Prostate gland (tissue), 2 donors: ENCODE measurements at regions not wholly inside any gene's neighbourhood (a gene's known extent, or its start where the extent isn't known, plus 50 kb on each side); places are given as distances from the start of the nearest gene placed in this dataset.

Experiments used
- DNase-seq: peaks from one replicate; pipeline ENCODE4 v3.0.0-alpha.2; 2019; ENCODE audit warnings: low spot score
- H3K27ac ChIP-seq, 2 donors: fragments of 200-600 bp; sonication (generic); 2 replicates each; pipeline ENCODE4 v1.5.1; 2017 to 2019
- H3K27me3 ChIP-seq: fragments of 200-600 bp; sonication (generic); replicated peaks from 2 replicates; pipeline ENCODE4 v1.5.1; 2019; ENCODE audit not compliant: insufficient read depth
- H3K36me3 ChIP-seq, 2 donors: fragments of 200-600 bp; sonication (generic); 1 replicate in 1 of 2; 2 replicates in 1 of 2; pipeline versions ENCODE4 v1.5.1 to v1.8.1; 2017 to 2019
- H3K4me1 ChIP-seq: fragments of 200-600 bp; sonication (generic); replicated peaks from 2 replicates; pipeline ENCODE4 v1.5.1; 2019
- H3K4me3 ChIP-seq, 2 donors: fragments of 200-600 bp; sonication (generic); 2 replicates each; pipeline ENCODE4 v1.5.1; 2017 to 2019
- H3K9me3 ChIP-seq: fragments of 200-600 bp; sonication (generic); 2 replicates; pipeline ENCODE4 v1.5.1; 2017
- CTCF ChIP-seq, 4 experiments: fragments of 200-600 bp in 2 of 4; fragments of 450-650 bp in 2 of 4; sonication (generic) in 2 of 4; IDR thresholded peaks; 1 replicate in 3 of 4; 2 replicates in 1 of 4; pipeline ENCODE4 v1.5.1; 2016 to 2019; ENCODE audit warnings: antibody characterized with exemption in 4 of 4, mild to moderate bottlenecking in 2 of 4, moderate library complexity in 2 of 4
- POLR2A ChIP-seq: fragments of 450-650 bp; IDR thresholded peaks from one replicate; pipeline ENCODE4 v1.6.1; 2016; ENCODE audit warnings: antibody characterized with exemption, mild to moderate bottlenecking
- POLR2AphosphoS5 ChIP-seq: sonication (generic); formaldehyde crosslinking; IDR thresholded peaks from one replicate; pipeline ENCODE4 v1.6.1; 2017; ENCODE audit warnings: antibody characterized with exemption
- WGBS: methylation state at CpG from one replicate; pipeline ENCODE4 v1.1.5; 2018; 5-methylcytosine and 5-hydroxymethylcytosine counted together
- intact Hi-C: fragments of 100-400 bp; cut with DNase I; formaldehyde crosslinking; loops from one replicate; pipeline ENCODE4 v1.14.2; 2022

- Histone ChIP-seq H3K9me3 (no peaks in the 10 kb centered on the region), H3K4me3 (no peak overlapping the region), H3K36me3 (no peaks in the 10 kb centered on the region), H3K27me3 (no peaks in the 10 kb centered on the region), H3K4me1 (no peaks in the 10 kb centered on the region), H3K27ac (no peak overlapping the region)
- TF ChIP-seq CTCF (IDR thresholded peaks at IDR 0.05) (no peak), POLR2A (no peak), POLR2AphosphoS5 (no peak)
- intact Hi-C loops, result no loop called here
- 72% methylated on average over 1 of the region's 1 CpG for WGBS
- DNase-seq, result no peak
These were observed 367.9 kb downstream of the ZIC4 start for GRCh38 chr3:147038481-147038880.

- intact Hi-C loops, result no loop called here
- WGBS, result 80% methylated on average over 3 of the region's 3 CpGs
- TF ChIP-seq POLR2AphosphoS5 (no peak), POLR2A (no peak), CTCF (IDR thresholded peaks at IDR 0.05) (no peak)
These were observed 372.0 kb downstream of the ZIC4 start for GRCh38 chr3:147034359-147034758.

GRCh38 chr3:147030274-147030673 is 376.1 kb downstream of the ZIC4 start:
- Histone ChIP-seq H3K27me3 (no peaks in the 10 kb centered on the region), H3K4me1 (no peaks in the 10 kb centered on the region), H3K27ac (no peak overlapping the region), H3K36me3 (no peaks in the 10 kb centered on the region), H3K9me3 (no peaks in the 10 kb centered on the region), H3K4me3 (no peak overlapping the region)
- no peak for DNase-seq
- 50% methylated on average over 2 of the region's 2 CpGs for WGBS
- intact Hi-C loops, result no loop called here
- TF ChIP-seq CTCF (IDR thresholded peaks at IDR 0.05) (no peak), POLR2A (no peak), POLR2AphosphoS5 (no peak)

More at GRCh38 chr3:147034359-147034758, 372.0 kb downstream of the ZIC4 start:
- Histone ChIP-seq H3K4me1 (no peaks in the 10 kb centered on the region), H3K9me3 (no peaks in the 10 kb centered on the region), H3K36me3 (no peaks in the 10 kb centered on the region), H3K27ac (no peak overlapping the region), H3K4me3 (no peak overlapping the region), H3K27me3 (no peaks in the 10 kb centered on the region)
- no peak for DNase-seq

- intact Hi-C loops, result no loop called here
- Histone ChIP-seq H3K4me1 (no peaks in the 10 kb centered on the region), H3K4me3 (no peak overlapping the region), H3K27me3 (no peaks in the 10 kb centered on the region), H3K9me3 (no peaks in the 10 kb centered on the region), H3K27ac (no peak overlapping the region), H3K36me3 (no peaks in the 10 kb centered on the region)
- DNase-seq, result no peak
- 91% methylated on average over 3 of the region's 3 CpGs for WGBS
- no peak for TF ChIP-seq POLR2AphosphoS5
- no peak for TF ChIP-seq POLR2A
- no peak for TF ChIP-seq CTCF (IDR thresholded peaks at IDR 0.05)
These were observed 391.0 kb downstream of the ZIC4 start for GRCh38 chr3:147015334-147015733.

- no peak for TF ChIP-seq CTCF (IDR thresholded peaks at IDR 0.05)
- no peak for TF ChIP-seq POLR2AphosphoS5
- TF ChIP-seq POLR2A, result no peak
- no peaks in the 10 kb centered on the region for H3K27me3 ChIP-seq
- no peak overlapping the region for H3K27ac ChIP-seq
- intact Hi-C loops, result no loop called here
- H3K4me1 ChIP-seq, result no peaks in the 10 kb centered on the region
- DNase-seq, result no peak
- WGBS, result 38% methylated on average over 1 of the region's 1 CpG
- no peak overlapping the region for H3K4me3 ChIP-seq
- no peaks in the 10 kb centered on the region for H3K36me3 ChIP-seq
- no peaks in the 10 kb centered on the region for H3K9me3 ChIP-seq
These were observed 397.5 kb downstream of the ZIC4 start for GRCh38 chr3:147008886-147009285.
